PC-3 (cell line): ENCODE measurements at regions not wholly inside any gene's neighbourhood (a gene's known extent, or its start where the extent isn't known, plus 50 kb on each side); places are given as distances from the start of the nearest gene placed in this dataset.

Source experiments
- ATAC-seq: fragments of 200-7000 bp; cut with Tn5 transposase; 2 replicates; pipeline ENCODE4 v1.9.1; 2020; ENCODE audit warnings: mild to moderate bottlenecking, moderate library complexity
- BruUV-seq: library from RNA; stranded (reverse); fragments of 400-500 nt; replicated peaks from 2 replicates; lab custom pipeline; 2021; lab: Mats Ljungman, UMichigan
- CTCF ChIA-PET: fragments of 300-600 bp; sonication (Branson Sonifier 250); formaldehyde crosslinking; loops from one replicate; lab custom pipeline; 2022; ENCODE audit warnings: antibody characterized with exemption; lab: Charles Lee
- POLR2A ChIA-PET: fragments of 300-600 bp; sonication (Branson Sonifier 250); formaldehyde crosslinking; loops from one replicate; lab custom pipeline; 2022; ENCODE audit warnings: antibody characterized with exemption; ENCODE audit not compliant: unreplicated experiment; lab: Charles Lee
- DNase-seq: peaks from one replicate; pipeline ENCODE4 v3.0.0-alpha.2; 2015
- H2AFZ ChIP-seq: fragments of 300-600 bp; sonication (generic); 2 replicates; pipeline ENCODE4 v1.6.0; 2016; ENCODE audit warnings: antibody characterized with exemption, low read length
- H3F3A ChIP-seq: fragments of 300-600 bp; sonication (generic); one replicate; pipeline ENCODE4 v1.6.0; 2017; ENCODE audit warnings: antibody characterized with exemption, low read length, control low read depth, mild to moderate bottlenecking; ENCODE audit not compliant: unreplicated experiment
- H3K27ac ChIP-seq: fragments of 300-600 bp; sonication (generic); 2 replicates; pipeline ENCODE4 v1.5.1; 2016; ENCODE audit warnings: mild to moderate bottlenecking, low read length
- H3K27me3 ChIP-seq: fragments of 300-600 bp; sonication (generic); 2 replicates; pipeline ENCODE4 v1.6.1; 2016; ENCODE audit warnings: low read length, mixed read lengths
- H3K36me3 ChIP-seq: fragments of 300-600 bp; sonication (generic); 2 replicates; pipeline ENCODE4 v1.6.1; 2016; ENCODE audit warnings: low read depth, mixed run types, low read length, mixed read lengths
- H3K4me1 ChIP-seq: fragments of 300-600 bp; sonication (generic); 2 replicates; pipeline ENCODE4 v1.5.1; 2016; ENCODE audit warnings: low read length; ENCODE audit not compliant: insufficient read depth
- H3K4me2 ChIP-seq: fragments of 300-600 bp; sonication (generic); 2 replicates; pipeline ENCODE4 v1.6.0; 2016; ENCODE audit warnings: low read length
- H3K4me3 ChIP-seq: fragments of 300-600 bp; sonication (generic); 2 replicates; pipeline ENCODE4 v1.5.1; 2016; ENCODE audit warnings: mild to moderate bottlenecking, low read length, mixed read lengths
- H3K79me2 ChIP-seq: fragments of 300-600 bp; sonication (generic); 2 replicates; pipeline ENCODE4 v1.6.1; 2017; ENCODE audit warnings: low read length, mixed read lengths
- H3K9ac ChIP-seq: fragments of 300-600 bp; sonication (generic); 2 replicates; pipeline ENCODE4 v1.6.0; 2016; ENCODE audit warnings: mild to moderate bottlenecking, low read length
- H3K9me2 ChIP-seq: fragments of 300-600 bp; sonication (generic); replicated peaks from 2 replicates; pipeline ENCODE4 v1.6.1; 2016; ENCODE audit warnings: mixed run types, low read length, mixed read lengths
- H3K9me3 ChIP-seq: fragments of 300-600 bp; sonication (generic); 2 replicates; pipeline ENCODE4 v1.6.1; 2016; ENCODE audit warnings: low read length, mixed read lengths
- H4K20me1 ChIP-seq: fragments of 300-600 bp; sonication (generic); 2 replicates; pipeline ENCODE4 v1.6.1; 2016; ENCODE audit warnings: low read length, mixed read lengths
- EZH2 ChIP-seq: fragments of 300-600 bp; sonication (generic); IDR thresholded peaks from one replicate; pipeline ENCODE4 v1.6.1; 2017; ENCODE audit warnings: antibody characterized with exemption, mild to moderate bottlenecking, low read length; ENCODE audit not compliant: unreplicated experiment
- EZH2phosphoT487 ChIP-seq: fragments of 300-600 bp; sonication (generic); IDR thresholded peaks from 2 replicates; pipeline ENCODE4 v1.6.1; 2018; ENCODE audit warnings: mild to moderate bottlenecking, antibody characterized with exemption, low read length, borderline replicate concordance
- intact Hi-C: fragments of 100-400 bp; cut with micrococcal nuclease; formaldehyde crosslinking; loops from 2 replicates; pipeline ENCODE4 v1.9.0; 2023
- TF ChIP-seq, protein P1 (sequence below): fragments of 300-600 bp; sonication (generic); conservative IDR thresholded peaks from 2 replicates; pipeline ENCODE4 v1.5.1; 2017; ENCODE audit warnings: antibody characterized with exemption, low read depth, mild to moderate bottlenecking, low read length

DNA sequence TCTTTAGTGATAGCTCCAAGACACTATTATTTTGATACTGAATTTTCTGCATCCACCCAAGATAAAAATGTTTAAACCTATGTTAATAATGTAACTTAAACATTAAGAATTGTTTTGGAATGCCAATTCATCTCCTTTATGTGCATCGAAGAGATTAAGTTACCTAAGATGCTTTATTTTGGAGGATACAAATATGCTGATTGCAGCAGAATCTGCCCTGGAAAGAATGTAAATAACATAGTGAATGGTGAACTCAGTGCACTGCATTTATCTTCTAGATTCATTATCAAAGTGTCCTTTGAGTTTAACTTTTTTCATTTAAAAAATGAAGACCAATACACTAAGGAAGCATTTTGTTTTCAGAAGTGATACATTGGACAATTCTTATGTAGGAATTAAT lies 757.2 kb downstream of the MRPL39 start:
- no TSS peak for BruUV-seq
- Histone ChIP-seq H3K9ac (no peak overlapping the region), H3K36me3 (no peaks in the 10 kb centered on the region; the same call in 1 of the 2 replicates), H3K9me2 (no peaks in the 10 kb centered on the region), H3K27me3 (no peaks in the 10 kb centered on the region), H3K4me1 (no peaks in the 10 kb centered on the region), H3K4me2 (no peak overlapping the region), H3K79me2 (no peaks in the 10 kb centered on the region), H4K20me1 (no peaks in the 10 kb centered on the region), H3F3A (no peaks in the 10 kb centered on the region), H3K4me3 (no peak overlapping the region), H2AFZ (no peak overlapping the region), H3K9me3 (peaks cover 3% of the 10 kb centered on the region; the same call in 1 of the 2 replicates), H3K27ac (no peak overlapping the region)
- intact Hi-C loops: no loop called here
- ChIA-PET CTCF (no interaction called here), POLR2A (no interaction called here)
- no peak for DNase-seq
- no peak for ATAC-seq
- no peak for TF ChIP-seq EZH2

DNA sequence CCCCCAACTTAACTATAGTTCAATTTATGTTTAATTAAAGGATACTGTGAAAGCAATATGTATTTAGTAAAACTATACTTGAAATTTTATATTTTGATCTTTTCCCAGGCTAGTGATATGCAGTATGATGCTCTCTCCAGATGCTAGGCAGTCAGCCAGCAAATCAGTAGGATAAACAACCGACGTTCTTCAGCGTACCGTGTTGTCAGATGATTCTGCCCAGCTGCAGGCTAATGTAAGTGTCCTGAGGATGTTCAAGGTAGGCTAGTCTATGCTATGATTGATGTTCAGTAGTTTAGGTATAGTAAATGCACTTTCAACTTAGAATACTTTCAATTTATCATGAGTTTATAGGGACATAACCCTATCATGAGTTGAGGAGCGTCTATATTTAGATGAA lies 762.6 kb downstream of the MRPL39 start:
- no TSS peak for BruUV-seq
- no peak for TF ChIP-seq EZH2phosphoT487
- no peak for TF ChIP-seq EZH2
- TF ChIP-seq, protein P1, sequence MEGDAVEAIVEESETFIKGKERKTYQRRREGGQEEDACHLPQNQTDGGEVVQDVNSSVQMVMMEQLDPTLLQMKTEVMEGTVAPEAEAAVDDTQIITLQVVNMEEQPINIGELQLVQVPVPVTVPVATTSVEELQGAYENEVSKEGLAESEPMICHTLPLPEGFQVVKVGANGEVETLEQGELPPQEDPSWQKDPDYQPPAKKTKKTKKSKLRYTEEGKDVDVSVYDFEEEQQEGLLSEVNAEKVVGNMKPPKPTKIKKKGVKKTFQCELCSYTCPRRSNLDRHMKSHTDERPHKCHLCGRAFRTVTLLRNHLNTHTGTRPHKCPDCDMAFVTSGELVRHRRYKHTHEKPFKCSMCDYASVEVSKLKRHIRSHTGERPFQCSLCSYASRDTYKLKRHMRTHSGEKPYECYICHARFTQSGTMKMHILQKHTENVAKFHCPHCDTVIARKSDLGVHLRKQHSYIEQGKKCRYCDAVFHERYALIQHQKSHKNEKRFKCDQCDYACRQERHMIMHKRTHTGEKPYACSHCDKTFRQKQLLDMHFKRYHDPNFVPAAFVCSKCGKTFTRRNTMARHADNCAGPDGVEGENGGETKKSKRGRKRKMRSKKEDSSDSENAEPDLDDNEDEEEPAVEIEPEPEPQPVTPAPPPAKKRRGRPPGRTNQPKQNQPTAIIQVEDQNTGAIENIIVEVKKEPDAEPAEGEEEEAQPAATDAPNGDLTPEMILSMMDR: no peak
- ChIA-PET POLR2A (no interaction called here), CTCF (no interaction called here)
- Histone ChIP-seq H3K4me3 (no peak overlapping the region), H3K4me1 (no peaks in the 10 kb centered on the region), H3K9me2 (no peaks in the 10 kb centered on the region), H3K36me3 (no peaks in the 10 kb centered on the region), H3K27ac (no peak overlapping the region), H3F3A (no peaks in the 10 kb centered on the region), H3K9ac (no peak overlapping the region), H3K9me3 (no peaks in the 10 kb centered on the region), H3K79me2 (no peaks in the 10 kb centered on the region), H4K20me1 (no peaks in the 10 kb centered on the region), H3K27me3 (no peaks in the 10 kb centered on the region), H2AFZ (no peak overlapping the region), H3K4me2 (no peak overlapping the region)
- ATAC-seq (no peak), DNase-seq (no peak)
- intact Hi-C loops: loop anchor here (10.0 kb wide), 1 partner anchor 140 kb away; no protein-coding TSS in a partner anchor

DNA sequence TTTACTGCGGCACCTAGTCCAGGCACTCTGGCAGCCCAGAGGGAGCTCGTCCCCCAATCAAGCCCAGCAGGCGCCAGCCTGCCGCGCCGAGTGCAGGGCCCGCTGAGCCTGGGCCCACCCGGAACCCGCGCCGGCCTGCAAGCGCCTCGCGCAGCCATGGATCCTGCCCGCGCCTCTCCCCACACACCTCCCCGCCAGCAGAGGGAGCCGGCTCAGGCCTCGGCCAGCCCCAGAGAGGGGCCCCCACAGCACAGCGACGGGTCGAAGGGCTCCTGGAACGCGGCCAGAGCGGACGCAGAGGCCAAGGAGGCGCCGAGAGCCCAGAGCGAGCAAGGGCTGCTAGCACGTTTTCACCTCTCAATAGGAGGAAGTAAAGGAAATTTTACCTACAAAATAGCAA lies 767.0 kb downstream of the MRPL39 start:
- no TSS peak for BruUV-seq
- Histone ChIP-seq H3K4me2 (no peak overlapping the region), H4K20me1 (no peaks in the 10 kb centered on the region), H3K79me2 (no peaks in the 10 kb centered on the region), H3K9me3 (peaks cover 3% of the 10 kb centered on the region; the same call in 1 of the 2 replicates), H3K36me3 (no peaks in the 10 kb centered on the region), H3F3A (no peaks in the 10 kb centered on the region), H3K27me3 (no peaks in the 10 kb centered on the region), H2AFZ (no peak overlapping the region), H3K27ac (no peak overlapping the region), H3K9me2 (no peaks in the 10 kb centered on the region), H3K9ac (no peak overlapping the region), H3K4me3 (no peak overlapping the region), H3K4me1 (no peaks in the 10 kb centered on the region)
- no peak for ATAC-seq
- TF ChIP-seq EZH2: no peak
- no peak for TF ChIP-seq EZH2phosphoT487
- TF ChIP-seq, protein P1: no peak
- CTCF ChIA-PET: no interaction called here
- no peak for DNase-seq
- intact Hi-C loops: loop anchor here (10.0 kb wide), 1 partner anchor 135 kb away; no protein-coding TSS in a partner anchor
- POLR2A ChIA-PET: no interaction called here
